Activated CD4-positive, alpha-beta T cell treated with anti-CD3 and anti-CD28 coated beads for 4 hours (primary cell): ENCODE measurements at regions not wholly inside any gene's neighbourhood (a gene's known extent, or its start where the extent isn't known, plus 50 kb on each side); places are given as distances from the start of the nearest gene placed in this dataset.

Experiments used
- DNase-seq, 2 donors: peaks; one replicate each; pipeline ENCODE4 v3.0.0-alpha.2; 2020

GRCh38 chr12:54711669-54712068 is 63.5 kb upstream of the DCD start:
- DNase-seq = no peak

- DNase-seq = no peak
These were observed 60.7 kb upstream of the DCD start for GRCh38 chr12:54708826-54709225.

- DNase-seq = no peak
These were observed 56.0 kb upstream of the DCD start for GRCh38 chr12:54704202-54704601.

DNA sequence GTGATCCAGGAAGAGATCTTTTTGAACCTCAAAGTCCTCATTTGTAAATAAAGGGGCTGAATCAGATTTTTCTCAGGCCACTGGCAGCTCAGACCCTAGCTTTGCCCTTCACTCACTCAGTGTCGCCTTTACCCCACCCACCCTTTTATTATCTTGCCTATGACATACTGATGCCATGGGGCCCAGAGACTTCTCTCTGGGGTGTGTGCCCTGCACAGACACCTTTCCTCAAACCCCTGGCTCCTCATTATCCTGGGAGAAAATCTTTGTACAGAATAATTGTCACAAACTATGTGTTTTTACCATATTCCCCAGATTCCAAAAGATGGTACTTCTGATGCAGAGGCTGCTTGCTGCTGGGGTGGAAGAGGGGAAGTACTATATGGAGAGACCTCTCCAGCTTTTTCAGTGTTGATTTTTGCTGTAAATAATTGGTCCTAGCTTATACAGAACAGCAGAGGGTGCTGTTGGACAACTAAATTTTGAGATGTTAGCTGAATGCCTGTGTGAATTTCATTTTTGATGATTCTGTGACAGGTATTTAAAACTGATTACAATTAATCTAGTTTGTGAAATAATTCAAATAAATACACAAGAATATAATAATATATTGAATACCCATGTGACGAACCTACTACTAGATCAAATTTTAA is 53.9 kb upstream of the DCD start:
- peak in 1 of 2 donors; percentile 19 for DNase-seq

GRCh38 chr12:54700849-54701248 is 52.7 kb upstream of the DCD start:
- DNase-seq = no peak

- DNase-seq = no peak
These were observed 52.1 kb upstream of the DCD start for GRCh38 chr12:54700301-54700700.
